B cell (primary cell): ENCODE measurements at regions not wholly inside any gene's neighbourhood (a gene's known extent, or its start where the extent isn't known, plus 50 kb on each side); places are given as distances from the start of the nearest gene placed in this dataset.

Experiments used
- EZH2 ChIP-seq: IDR thresholded peaks from 2 replicates; pipeline ENCODE4 v1.6.1; 2012; ENCODE audit warnings: borderline replicate concordance, low read depth, mild to moderate bottlenecking, moderate library complexity, low read length; ENCODE audit not compliant: insufficient read depth, poor library complexity, severe bottlenecking
- TF ChIP-seq, protein P1 (sequence below): fragments of 200-600 bp; IDR thresholded peaks from one replicate; pipeline ENCODE4 v1.8.0; 2022; ENCODE audit warnings: antibody characterized with exemption, mild to moderate bottlenecking

DNA sequence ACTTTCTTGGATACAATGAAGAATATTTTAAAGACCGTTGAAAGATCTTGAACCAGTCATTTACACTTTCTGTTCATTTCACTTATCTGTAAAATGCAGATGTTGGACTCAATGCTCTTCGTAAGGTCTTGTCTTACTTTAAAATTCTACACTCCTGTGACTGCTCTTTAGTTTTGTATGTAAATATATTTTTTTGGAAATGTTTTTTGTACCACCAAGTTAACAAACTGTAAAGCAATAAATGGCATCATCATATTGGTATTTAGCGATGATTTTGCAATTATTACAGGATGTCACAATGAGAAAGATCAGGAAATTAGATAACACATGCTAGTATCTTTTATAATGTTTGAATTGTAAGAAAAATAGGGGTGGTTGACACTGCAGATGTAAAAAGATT, 80.8 kb upstream of the GNAQ start:
- TF ChIP-seq, protein P1, sequence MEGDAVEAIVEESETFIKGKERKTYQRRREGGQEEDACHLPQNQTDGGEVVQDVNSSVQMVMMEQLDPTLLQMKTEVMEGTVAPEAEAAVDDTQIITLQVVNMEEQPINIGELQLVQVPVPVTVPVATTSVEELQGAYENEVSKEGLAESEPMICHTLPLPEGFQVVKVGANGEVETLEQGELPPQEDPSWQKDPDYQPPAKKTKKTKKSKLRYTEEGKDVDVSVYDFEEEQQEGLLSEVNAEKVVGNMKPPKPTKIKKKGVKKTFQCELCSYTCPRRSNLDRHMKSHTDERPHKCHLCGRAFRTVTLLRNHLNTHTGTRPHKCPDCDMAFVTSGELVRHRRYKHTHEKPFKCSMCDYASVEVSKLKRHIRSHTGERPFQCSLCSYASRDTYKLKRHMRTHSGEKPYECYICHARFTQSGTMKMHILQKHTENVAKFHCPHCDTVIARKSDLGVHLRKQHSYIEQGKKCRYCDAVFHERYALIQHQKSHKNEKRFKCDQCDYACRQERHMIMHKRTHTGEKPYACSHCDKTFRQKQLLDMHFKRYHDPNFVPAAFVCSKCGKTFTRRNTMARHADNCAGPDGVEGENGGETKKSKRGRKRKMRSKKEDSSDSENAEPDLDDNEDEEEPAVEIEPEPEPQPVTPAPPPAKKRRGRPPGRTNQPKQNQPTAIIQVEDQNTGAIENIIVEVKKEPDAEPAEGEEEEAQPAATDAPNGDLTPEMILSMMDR: no peak
- no peak for TF ChIP-seq EZH2
